GM12892 (cell line): ENCODE measurements at regions not wholly inside any gene's neighbourhood (a gene's known extent, or its start where the extent isn't known, plus 50 kb on each side); places are given as distances from the start of the nearest gene placed in this dataset.

Experiments
- POLR2A ChIP-seq: IDR thresholded peaks from 2 replicates; pipeline ENCODE4 v1.6.1; 2011; ENCODE audit warnings: low read depth, low read length, control low read depth
- POLR2AphosphoS5 ChIP-seq: IDR thresholded peaks from 2 replicates; pipeline ENCODE4 v1.6.1; 2011; ENCODE audit warnings: low read depth, low read length, control low read depth

DNA sequence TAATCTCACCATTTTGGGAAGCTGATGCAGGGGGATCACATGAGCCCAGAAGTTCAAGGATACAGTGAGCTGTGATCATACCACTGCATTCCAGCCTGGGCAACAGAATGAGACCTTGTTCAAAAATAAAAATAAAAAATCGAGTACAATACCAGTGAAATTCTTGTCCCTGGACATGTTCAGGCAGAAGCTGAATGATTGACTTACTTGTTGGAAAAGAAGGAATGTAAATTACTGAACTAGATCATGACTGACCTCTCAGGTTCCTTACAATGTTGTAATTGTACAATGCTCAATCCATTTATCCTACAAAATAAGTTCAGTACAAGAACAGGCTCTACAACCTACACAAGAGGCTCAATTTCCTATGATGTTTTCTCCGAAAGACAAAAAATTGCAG is 1010.4 kb downstream of the TLE1 start:
- TF ChIP-seq POLR2AphosphoS5 (no peak), POLR2A (no peak)
